Liver (tissue), 8 donors: ENCODE measurements at regions not wholly inside any gene's neighbourhood (a gene's known extent, or its start where the extent isn't known, plus 50 kb on each side); places are given as distances from the start of the nearest gene placed in this dataset.

Experiments used
- DNase-seq: peaks from one replicate; pipeline ENCODE4 v3.0.0-alpha.2; 2017; ENCODE audit warnings: low spot score
- H3K27ac ChIP-seq, 2 donors: one replicate each; pipeline ENCODE4 v1.7.0; 2013; ENCODE audit warnings: inconsistent platforms in 2 of 2, low read length in 2 of 2, control low read depth in 1 of 2, low read depth in 1 of 2, mild to moderate bottlenecking in 1 of 2
- H3K27me3 ChIP-seq, 4 donors: one replicate each; pipeline versions ENCODE4 v1.6.1 to v1.7.0; 2013; ENCODE audit warnings: low read length in 3 of 4, inconsistent platforms in 1 of 4, mild to moderate bottlenecking in 1 of 4, moderate library complexity in 1 of 4; ENCODE audit not compliant: control insufficient read depth in 4 of 4, insufficient read depth in 4 of 4
- H3K36me3 ChIP-seq, 4 donors: one replicate each; pipeline versions ENCODE4 v1.6.1 to v1.7.0; 2013; ENCODE audit warnings: low read length in 3 of 4, mild to moderate bottlenecking in 3 of 4, low read depth in 1 of 4, moderate library complexity in 1 of 4; ENCODE audit not compliant: control insufficient read depth in 4 of 4, insufficient read depth in 3 of 4
- H3K4me1 ChIP-seq, 4 donors: one replicate each; pipeline versions ENCODE4 v1.6.1 to v1.7.0; 2013; ENCODE audit warnings: low read length in 3 of 4, mild to moderate bottlenecking in 3 of 4, moderate library complexity in 1 of 4; ENCODE audit not compliant: control insufficient read depth in 4 of 4, insufficient read depth in 4 of 4
- H3K4me3 ChIP-seq, 3 donors: one replicate each; pipeline versions ENCODE4 v1.6.1 to v1.7.0; 2013; ENCODE audit warnings: low read length in 3 of 3, control low read depth in 1 of 3, low read depth in 1 of 3, mild to moderate bottlenecking in 1 of 3
- H3K9ac ChIP-seq, 2 donors: one replicate each; pipeline ENCODE4 v1.7.0; 2013; ENCODE audit warnings: low read length in 2 of 2, mild to moderate bottlenecking in 2 of 2, moderate library complexity in 2 of 2, control low read depth in 1 of 2, low read depth in 1 of 2
- H3K9me3 ChIP-seq, 4 donors: one replicate each; pipeline versions ENCODE4 v1.6.1 to v1.7.0; 2013; ENCODE audit warnings: low read length in 3 of 4; ENCODE audit not compliant: control insufficient read depth in 4 of 4
- CTCF ChIP-seq: fragments of 150-350 bp; IDR thresholded peaks from 2 replicates; pipeline ENCODE4 v1.5.1; 2017; ENCODE audit warnings: improper control_type of control experiment, low read depth, low read length; ENCODE audit not compliant: missing input control
- EGR1 ChIP-seq, 2 donors: IDR thresholded peaks; 2 replicates each; pipeline ENCODE4 v1.6.1; 2016 to 2018; ENCODE audit warnings: antibody characterized with exemption in 2 of 2, low read depth in 2 of 2
- FOXA1 ChIP-seq: IDR thresholded peaks from 2 replicates; pipeline ENCODE4 v1.6.1; 2016; ENCODE audit warnings: antibody characterized with exemption
- FOXA2 ChIP-seq: IDR thresholded peaks from 2 replicates; pipeline ENCODE4 v1.6.1; 2016; ENCODE audit warnings: antibody characterized with exemption
- GABPA ChIP-seq, 2 donors: IDR thresholded peaks in 1 of 2; conservative IDR thresholded peaks in 1 of 2; 2 replicates each; pipeline ENCODE4 v1.6.1; 2016; ENCODE audit warnings: antibody characterized with exemption in 2 of 2, mild to moderate bottlenecking in 1 of 2, moderate library complexity in 1 of 2
- HNF4A ChIP-seq, 2 donors: conservative IDR thresholded peaks; 2 replicates each; pipeline ENCODE4 v1.6.1; 2016; ENCODE audit warnings: antibody characterized with exemption in 2 of 2, mild to moderate bottlenecking in 2 of 2
- HNF4G ChIP-seq: IDR thresholded peaks from 2 replicates; pipeline ENCODE4 v1.6.1; 2016; ENCODE audit warnings: antibody characterized with exemption
- NR2F2 ChIP-seq: IDR thresholded peaks from 2 replicates; pipeline ENCODE4 v1.6.1; 2016; ENCODE audit warnings: antibody characterized with exemption
- RAD21 ChIP-seq, 2 donors: IDR thresholded peaks; 2 replicates each; pipeline ENCODE4 v1.6.1; 2016; ENCODE audit warnings: antibody characterized with exemption in 2 of 2, mild to moderate bottlenecking in 2 of 2
- RXRA ChIP-seq, 2 donors: IDR thresholded peaks; 2 replicates each; pipeline ENCODE4 v1.6.1; 2017 to 2018; ENCODE audit warnings: antibody characterized with exemption in 2 of 2, mild to moderate bottlenecking in 1 of 2
- SP1 ChIP-seq: IDR thresholded peaks from 2 replicates; pipeline ENCODE4 v1.6.1; 2018; ENCODE audit warnings: antibody characterized with exemption, mild to moderate bottlenecking
- TAF1 ChIP-seq: conservative IDR thresholded peaks from 2 replicates; pipeline ENCODE4 v1.6.1; 2016; ENCODE audit warnings: antibody characterized with exemption, mild to moderate bottlenecking
- YY1 ChIP-seq: IDR thresholded peaks from 2 replicates; pipeline ENCODE4 v1.6.1; 2016; ENCODE audit warnings: antibody characterized with exemption, mild to moderate bottlenecking
- ZBTB33 ChIP-seq: IDR thresholded peaks from 2 replicates; pipeline ENCODE4 v1.6.1; 2016; ENCODE audit warnings: antibody characterized with exemption
- WGBS: extraction: QIAGEN DNeasy Blood & Tissue Kit; methylation state at CpG from one replicate; pipeline ENCODE4 v1.1.7; 2013; 5-methylcytosine and 5-hydroxymethylcytosine counted together
- TF ChIP-seq, protein P1 (sequence below): IDR thresholded peaks from 2 replicates; pipeline ENCODE4 v1.6.1; 2016; ENCODE audit warnings: antibody characterized with exemption
- TF ChIP-seq, protein P2 (sequence below): IDR thresholded peaks from 2 replicates; pipeline ENCODE4 v1.6.1; 2016; ENCODE audit warnings: antibody characterized with exemption
- donor health status: healthy.
- donor health status: healthy.
- donor health status: healthy.
- donor health status: healthy.
- donor health status: healthy.

GRCh38 chr2:19762959-19763605, 138.7 kb downstream of the TTC32 start:
- no peaks in the 10 kb centered on the region for H3K36me3 ChIP-seq
- 86% methylated on average over 1 of the region's 1 CpG for WGBS
- TF ChIP-seq HNF4G = no peak
- no peaks in the 10 kb centered on the region for H3K4me1 ChIP-seq
- H3K9ac ChIP-seq = no peak overlapping the region
- no peak overlapping the region for H3K4me3 ChIP-seq
- DNase-seq = no peak
- no peak overlapping the region for H3K27ac ChIP-seq
- H3K9me3 ChIP-seq = no peaks in the 10 kb centered on the region
- no peaks in the 10 kb centered on the region for H3K27me3 ChIP-seq

DNA sequence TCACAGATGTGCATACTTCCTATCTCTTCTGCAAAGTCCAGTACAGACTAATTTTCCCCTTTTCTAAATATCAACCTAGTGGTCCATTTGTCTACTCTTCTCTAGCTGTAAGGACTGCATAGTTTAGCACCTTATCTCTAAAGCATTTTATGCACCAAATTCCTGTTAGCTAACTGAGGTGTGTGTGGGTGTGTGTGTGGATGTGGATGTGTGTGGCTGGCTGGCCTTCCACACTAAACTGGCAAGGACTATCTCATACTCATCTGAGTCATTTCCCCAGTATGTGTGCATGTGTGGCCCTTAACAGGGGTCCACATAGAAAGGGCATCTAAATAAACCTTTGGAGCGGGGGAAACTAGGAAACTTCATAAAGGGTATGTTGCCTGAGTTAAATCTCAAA, 139.6 kb downstream of the TTC32 start:
- Histone ChIP-seq H3K4me1 (no peaks in the 10 kb centered on the region), H3K9ac (no peak overlapping the region), H3K4me3 (no peak overlapping the region), H3K36me3 (no peaks in the 10 kb centered on the region), H3K27ac (no peak overlapping the region), H3K27me3 (no peaks in the 10 kb centered on the region), H3K9me3 (no peaks in the 10 kb centered on the region)
- WGBS = 94% methylated on average over 1 of the region's 1 CpG
- DNase-seq = no peak
- TF ChIP-seq FOXA1 (no peak), HNF4A (conservative IDR thresholded peaks at IDR 0.05) (no peak), GABPA (IDR thresholded peaks at IDR 0.05 in 1 of 2, conservative IDR thresholded peaks at IDR 0.05 in 1 of 2) (no peak), EGR1 (IDR thresholded peaks at IDR 0.05; ENCODE audit: low read depth in 2 of 2) (no peak), FOXA2 (no peak), CTCF (no peak), SP1 (no peak), HNF4G (no peak), ZBTB33 (no peak), NR2F2 (no peak), RXRA (IDR thresholded peaks at IDR 0.05) (no peak), TAF1 (no peak)
- TF ChIP-seq, protein P1, sequence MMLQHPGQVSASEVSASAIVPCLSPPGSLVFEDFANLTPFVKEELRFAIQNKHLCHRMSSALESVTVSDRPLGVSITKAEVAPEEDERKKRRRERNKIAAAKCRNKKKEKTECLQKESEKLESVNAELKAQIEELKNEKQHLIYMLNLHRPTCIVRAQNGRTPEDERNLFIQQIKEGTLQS = no peak
- TF ChIP-seq, protein P2, sequence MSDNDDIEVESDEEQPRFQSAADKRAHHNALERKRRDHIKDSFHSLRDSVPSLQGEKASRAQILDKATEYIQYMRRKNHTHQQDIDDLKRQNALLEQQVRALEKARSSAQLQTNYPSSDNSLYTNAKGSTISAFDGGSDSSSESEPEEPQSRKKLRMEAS = no peak

GRCh38 chr2:19759880-19760279, 141.9 kb downstream of the TTC32 start:
- no peaks in the 10 kb centered on the region for H3K9me3 ChIP-seq
- DNase-seq = no peak
- 75% methylated on average over 6 of the region's 6 CpGs for WGBS
- no peaks in the 10 kb centered on the region for H3K36me3 ChIP-seq
- H3K27ac ChIP-seq = no peak overlapping the region
- H3K4me1 ChIP-seq = no peaks in the 10 kb centered on the region
- H3K4me3 ChIP-seq = no peak overlapping the region
- TF ChIP-seq HNF4A (conservative IDR thresholded peaks at IDR 0.05) (no peak), FOXA2 (no peak), YY1 (no peak), RAD21 (IDR thresholded peaks at IDR 0.05) (no peak), ZBTB33 (no peak), SP1 (no peak), TAF1 (no peak), CTCF (no peak), EGR1 (IDR thresholded peaks at IDR 0.05; ENCODE audit: low read depth in 2 of 2) (no peak), RXRA (IDR thresholded peaks at IDR 0.05) (no peak), NR2F2 (no peak), HNF4G (no peak)
- TF ChIP-seq, protein P2 = no peak
- H3K9ac ChIP-seq = no peak overlapping the region
- no peaks in the 10 kb centered on the region for H3K27me3 ChIP-seq
